ENCODE measurements at regions not wholly inside any gene's neighbourhood (a gene's known extent, or its start where the extent isn't known, plus 50 kb on each side); places are given as distances from the start of the nearest gene placed in this dataset.

DNA sequence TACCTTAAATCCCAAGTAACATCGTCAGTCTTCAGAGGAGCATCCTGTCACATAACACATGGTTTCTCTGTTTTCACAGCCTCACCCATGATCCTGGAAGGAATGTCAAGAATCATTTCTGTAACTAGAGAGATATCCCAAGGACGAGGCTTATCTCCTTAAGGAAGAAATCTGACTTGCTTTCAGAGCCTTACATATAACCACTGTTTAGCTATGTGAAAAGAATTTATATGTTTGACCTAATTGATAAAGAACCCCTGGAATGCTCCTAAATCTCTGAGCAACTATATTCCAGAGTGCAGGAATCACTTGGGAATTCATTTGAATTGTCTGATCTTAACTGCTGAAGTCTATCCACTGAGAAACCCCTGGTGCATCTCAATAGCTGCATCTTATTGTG lies 243.1 kb downstream of the ALDH8A1 start:
- DNase-seq = no peak

DNA sequence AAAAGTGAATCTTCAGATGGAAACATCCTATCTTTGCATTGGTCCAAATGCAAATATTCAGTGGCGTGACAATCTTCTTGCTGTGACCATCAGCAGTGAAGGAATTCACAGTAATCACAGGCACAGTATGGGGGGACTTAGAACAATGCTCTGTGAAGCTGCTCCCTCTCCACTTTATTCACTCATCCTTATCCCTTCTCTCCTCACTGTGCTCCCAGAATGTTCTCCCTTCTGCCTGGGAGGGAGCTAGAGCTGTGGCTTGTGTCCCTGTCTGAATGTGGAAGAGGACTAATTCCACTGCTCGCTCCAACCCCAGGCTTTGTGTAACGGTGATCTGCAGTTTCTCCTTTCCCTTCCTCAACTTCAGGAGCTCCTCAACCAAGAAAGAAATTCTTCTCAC lies 243.7 kb downstream of the ALDH8A1 start:
- DNase-seq = no peak

DNA sequence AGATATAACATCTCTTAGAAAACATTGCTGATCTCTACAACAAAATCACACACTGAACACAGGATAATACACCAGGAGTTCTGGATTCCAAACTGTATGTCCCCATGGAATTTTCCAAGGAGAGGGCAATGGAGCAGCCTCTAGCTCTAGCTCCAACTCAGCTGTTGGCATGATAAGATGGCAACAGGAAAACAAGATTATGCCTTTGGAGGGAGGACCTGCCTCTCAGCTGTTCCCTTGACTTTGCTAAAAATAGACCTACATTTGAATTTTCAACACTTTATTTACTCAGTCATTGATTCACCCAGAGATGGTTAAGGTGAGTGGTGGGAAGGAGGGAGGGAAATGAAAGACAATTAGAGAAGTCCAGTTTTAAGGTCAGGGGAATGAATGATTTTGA lies 246.7 kb downstream of the ALDH8A1 start:
- DNase-seq = no peak

DNA sequence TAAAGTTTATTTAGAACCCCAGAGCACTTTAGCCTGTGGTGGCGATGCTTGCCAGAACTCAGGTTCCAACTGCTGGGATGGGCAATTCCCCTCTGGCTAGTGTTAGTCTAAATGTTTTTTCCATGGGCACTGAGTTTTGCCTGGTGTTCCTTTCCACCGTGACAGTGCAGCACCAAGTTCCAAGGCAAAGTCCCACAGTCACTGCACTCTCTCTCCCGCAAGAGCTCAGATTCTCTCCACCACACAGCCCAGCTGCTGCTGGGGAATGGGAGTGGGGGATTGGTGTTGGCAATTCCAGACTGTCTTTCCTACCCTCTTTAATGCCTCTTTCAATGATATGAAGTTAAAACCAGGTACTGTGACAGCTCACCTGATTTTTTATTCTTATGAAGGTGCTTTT lies 247.6 kb downstream of the ALDH8A1 start:
- no peak for DNase-seq

DNA sequence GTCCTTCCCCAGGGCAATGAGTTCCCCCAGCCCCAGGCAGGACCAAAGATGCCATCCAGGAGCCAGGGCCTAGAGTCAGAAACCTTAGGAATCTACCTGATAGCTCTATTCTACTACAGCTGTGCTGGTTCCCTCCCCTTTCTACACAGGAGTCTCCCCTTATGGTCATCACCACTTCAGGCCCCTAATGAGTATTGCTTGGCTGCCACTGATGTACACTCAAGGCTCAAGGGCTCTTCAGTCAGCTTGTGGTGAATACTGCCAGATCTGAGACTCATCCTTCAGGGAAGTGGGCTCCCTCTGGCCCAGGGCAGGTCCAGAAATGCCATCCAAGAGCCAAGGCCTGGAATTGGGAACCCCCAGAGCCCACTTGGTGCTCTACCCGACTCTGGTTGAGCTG lies 248.6 kb downstream of the ALDH8A1 start:
- no peak for DNase-seq

DNA sequence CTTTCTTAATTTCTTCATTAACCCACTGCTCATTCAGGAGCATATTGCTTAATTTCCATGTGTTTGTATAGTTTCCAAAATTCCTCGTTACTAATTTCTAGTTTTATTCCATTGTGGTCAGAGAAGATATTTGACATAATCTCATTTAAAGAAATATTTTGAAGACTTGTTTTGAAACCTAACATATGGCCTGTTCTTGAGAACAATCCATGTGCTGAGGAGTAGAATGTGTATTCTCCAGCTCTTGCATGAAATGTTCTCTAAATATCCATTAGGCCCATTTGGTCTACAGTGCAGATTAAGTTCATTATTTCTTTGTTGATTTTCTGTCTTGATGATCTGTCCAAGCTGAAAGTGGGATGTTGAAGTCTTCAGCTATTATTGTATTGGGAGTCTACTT lies 251.7 kb downstream of the ALDH8A1 start:
- no peak for DNase-seq

DNA sequence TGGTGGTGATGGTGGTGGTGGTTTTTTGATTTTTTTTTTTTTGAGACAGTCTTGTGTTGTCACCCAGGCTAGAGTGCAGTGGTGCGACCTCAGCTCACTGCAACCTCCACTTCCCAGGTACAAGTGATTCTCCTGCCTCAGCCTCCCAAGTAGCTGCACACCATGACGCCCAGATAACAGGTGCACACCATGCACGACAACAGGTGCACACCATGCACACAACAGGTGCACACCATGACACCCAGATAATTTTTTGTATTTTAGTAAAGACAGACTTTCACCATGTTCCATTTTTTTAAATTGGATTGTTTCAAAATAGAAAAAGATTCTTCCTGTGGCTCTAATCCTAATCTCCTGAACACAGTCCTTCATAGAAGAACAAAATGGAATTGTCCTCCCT lies 257.9 kb downstream of the ALDH8A1 start:
- DNase-seq = no peak

DNA sequence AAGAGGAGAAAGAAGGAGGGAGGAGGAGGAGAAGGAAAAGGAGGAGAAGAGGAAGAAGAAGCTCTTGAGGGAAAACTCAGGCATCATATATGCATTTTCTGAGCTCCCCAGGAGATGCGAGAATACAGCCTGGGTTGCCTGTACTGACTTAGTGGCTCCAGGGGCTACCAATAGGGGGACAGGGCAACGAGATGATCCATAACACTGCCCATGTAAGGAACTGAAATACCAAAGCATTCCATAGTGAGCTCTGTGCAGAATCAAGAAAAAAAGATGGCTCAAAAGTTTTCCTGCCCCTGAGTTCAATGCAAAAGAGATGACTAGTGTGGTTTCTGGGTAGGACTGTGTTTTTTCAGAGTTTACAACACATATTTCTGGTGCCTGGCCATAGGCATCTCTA lies 258.7 kb downstream of the ALDH8A1 start:
- DNase-seq = no peak

DNA sequence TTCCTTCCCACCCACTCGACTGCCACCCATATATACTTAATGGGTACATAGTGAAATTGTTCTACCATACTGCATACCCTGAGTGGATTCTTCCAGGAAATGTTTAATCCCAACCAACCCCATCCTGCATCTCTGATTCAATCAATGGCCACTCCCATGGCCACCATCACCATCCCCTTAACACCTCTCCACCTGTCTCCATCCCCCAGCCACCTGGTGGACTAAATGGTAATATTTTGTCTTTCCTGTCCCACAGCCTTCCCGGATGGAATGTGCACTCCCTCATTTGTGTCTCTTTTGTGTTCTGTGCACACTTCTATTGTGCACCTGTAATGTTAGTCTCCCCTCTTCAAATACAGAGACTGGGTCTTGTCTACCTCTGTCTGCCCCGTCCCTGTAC lies 259.9 kb downstream of the ALDH8A1 start:
- DNase-seq = no peak

DNA sequence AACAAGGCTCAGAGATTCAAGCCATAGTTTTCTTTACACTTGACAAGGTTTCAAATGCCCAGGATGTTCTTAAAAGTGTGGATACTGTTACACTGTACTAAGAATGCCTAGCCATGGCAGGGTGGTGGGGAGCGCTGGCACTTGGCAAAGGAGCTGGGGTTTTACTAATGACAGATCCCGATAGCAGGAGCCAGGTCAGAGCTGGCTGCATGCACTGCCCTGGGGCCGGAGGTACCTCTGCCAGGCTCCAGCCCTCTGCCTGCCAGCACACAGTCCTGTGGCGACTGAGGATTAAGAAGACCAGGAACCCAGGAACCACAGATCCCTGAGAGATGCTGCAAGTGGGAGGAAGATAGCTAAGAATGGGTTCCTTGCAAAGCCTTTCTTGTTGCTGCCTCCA lies 260.3 kb downstream of the ALDH8A1 start:
- DNase-seq = no peak

DNA sequence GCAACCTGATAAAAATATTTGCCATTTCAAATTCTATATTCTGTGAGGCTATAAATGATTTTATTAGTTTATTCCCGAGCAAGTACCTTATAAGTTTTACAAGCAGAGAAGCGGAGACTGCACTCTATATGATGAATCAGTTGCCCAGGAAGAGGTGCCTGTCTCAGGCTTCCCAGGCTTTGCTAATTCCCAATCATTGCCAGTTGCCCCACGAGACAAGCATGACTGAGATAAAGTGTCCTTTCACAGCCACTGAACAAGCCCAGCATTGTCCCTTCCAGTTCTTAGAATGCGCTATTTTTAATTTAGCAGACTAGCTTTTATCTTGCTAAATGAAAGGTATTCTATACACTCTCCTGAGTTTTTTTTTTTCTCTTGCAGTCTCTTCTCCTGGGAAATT lies 260.7 kb downstream of the ALDH8A1 start:
- DNase-seq = no peak

DNA sequence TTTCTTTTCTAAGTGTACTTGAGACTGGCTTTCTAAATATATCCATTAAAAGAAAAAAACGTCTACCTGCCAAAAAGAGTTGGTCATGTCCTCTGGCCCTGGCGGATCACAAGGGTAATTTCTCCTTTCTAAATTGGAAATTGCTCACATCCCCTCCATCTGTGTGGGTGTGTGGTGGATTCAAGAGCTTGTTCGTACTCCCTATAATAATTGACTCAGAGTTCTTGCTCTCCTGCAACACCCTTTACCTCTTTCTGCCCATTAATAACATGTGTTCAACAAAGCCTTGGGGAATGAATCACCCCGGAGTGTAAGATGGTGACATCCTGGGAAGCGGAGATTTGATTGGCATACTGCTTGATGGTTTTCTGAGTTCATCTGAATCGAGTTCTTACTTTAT lies 263.8 kb downstream of the ALDH8A1 start:
- no peak for DNase-seq

DNA sequence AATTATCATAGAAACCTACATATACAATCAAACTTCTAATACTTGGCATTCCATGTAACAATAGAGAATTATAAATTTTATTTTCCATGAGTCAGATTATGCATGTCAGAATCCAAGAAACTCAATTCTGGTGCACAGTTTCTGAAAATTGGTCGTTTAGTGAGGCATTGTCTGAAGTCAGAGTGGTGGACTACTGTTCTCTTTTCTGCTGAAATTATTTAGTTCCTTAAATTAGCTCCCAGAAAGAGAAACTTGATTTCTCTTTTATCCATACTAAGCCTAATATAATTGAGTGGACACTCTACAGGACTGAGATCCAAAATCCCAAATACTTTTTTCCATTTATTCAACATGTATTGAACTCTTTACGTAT lies 265.5 kb downstream of the ALDH8A1 start:
- DNase-seq = no peak

DNA sequence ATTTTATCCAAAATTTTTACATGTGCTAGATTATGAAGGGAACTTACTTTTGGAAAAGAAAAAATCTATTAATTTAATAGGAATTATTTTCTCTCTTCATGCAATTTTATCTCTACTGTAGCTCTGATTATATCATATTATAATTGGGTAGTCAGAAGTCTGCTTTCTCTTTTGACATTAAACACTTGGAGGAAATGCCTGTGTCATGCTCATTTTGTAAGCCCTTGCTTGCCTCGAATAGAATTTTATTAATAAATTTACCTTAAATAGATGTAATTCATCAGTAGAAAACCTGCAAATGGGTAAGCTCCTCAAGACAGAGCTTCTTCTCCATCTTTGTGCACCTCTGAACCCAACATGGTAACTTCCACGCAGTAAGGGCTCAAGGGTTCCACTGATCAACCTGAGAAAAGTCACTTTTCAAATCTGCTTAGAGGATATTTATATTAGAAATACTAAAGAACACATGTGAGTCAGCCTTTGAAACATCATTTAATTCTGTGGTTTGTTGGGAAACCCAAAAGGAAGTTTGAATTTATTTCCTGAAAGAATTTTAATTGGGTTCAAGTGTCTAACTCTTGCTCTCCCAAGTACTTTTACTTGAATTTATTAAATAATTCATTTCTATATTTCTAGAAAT lies 266.0 kb downstream of the ALDH8A1 start:
- DNase-seq = no peak

DNA sequence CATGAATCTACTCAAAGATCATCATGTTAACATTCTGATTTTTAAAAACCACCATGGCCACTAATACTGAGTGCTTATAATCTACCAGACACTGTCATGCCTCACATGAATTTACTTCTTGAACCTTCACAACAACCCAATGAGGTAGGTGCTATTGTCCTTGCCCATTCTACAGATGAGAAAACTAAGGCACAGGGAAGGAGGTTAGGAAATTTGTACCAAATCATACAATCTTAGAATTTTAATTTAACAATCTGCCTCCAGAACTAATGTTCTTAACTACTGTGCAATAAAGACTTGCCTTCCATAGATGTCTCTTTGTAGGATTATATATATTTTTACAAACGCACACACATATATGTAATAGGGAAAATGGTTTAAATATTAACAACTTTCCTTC lies 269.5 kb downstream of the ALDH8A1 start:
- no peak for DNase-seq

DNA sequence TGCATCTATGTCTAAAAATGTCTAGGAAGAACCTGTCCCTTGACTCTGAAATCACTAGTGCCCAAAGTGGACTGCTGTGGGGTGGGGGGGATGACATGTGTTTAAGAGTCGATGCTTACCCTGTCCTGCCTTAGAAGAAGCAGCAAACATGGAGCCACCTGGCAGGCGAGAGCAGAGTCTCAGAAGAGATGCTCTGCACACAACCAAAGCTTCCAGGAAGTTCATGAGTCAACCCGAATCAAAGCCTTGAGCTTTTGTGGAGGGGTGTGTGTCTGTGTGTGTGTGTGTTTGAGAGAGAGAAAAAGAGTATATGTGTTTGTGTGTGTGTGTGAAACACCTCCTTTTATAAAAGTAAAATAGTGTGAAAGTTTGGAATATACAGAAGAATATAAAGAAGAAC lies 269.9 kb downstream of the ALDH8A1 start:
- no peak for DNase-seq

DNA sequence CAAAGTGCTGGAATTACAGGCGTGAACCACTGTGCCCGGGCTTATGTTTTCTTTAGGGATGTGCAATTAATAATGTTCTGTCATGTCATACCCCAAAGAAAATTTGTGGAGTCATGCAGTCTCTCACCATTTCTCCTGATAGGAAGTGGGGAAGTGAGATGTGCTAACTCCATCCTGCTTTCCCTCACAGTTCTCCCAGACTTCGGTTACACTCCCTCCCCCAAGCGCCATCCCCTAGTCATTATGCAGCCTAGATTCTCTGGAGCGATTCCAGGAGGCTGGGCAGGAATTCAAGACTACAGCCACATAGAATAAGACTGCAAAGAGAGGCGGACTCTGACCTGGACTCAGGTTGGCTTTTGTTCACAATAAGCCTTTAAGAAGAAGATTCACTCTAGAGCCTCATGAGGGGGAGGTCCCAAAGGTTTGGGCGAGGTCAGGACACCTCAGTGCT lies 271.4 kb downstream of the ALDH8A1 start:
- no peak for DNase-seq

DNA sequence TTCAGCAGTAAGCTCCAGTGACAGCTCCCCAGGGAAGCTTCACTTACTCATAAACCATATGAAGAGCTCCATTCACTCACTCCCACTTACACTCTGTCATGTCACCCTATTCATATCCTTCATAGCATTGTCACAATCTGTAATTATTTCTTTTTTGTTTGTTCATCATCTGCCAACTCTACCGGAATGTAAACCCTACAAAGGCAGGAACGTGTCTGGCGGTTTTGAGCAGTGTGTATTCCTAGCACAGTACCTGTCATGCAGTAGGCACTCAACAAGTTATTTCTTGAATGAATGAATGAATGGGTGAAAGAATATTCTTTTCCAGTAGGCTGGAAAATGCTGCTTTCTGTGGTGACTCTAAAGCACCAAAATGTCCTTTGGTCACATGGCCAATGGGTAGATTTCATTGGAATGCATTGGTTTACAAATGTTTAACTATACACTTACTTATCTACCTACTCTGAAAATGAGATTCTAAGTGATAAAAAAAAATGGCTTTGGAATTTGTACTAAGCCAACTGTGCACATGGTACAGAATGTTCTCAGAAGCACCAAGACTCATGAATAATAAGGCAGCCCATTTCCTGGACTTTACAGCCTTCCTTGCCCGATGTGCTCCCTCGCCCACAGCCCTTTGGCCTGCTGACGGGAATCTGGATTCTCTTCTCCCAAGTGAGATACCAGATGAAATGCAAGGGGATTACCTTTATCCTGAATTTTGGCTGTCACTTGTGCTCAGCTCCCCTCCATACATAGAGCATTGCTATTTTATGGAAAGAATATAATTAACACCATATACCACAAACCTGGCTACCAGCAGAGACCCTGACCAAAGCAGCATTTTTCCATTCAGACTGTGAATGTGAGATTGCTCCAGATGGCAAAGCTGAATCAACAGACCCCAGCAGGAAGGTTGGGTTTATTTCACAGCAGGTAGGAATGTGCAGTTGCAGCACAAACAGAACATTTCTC lies 273.3 kb downstream of the ALDH8A1 start:
- no peak for DNase-seq

DNA sequence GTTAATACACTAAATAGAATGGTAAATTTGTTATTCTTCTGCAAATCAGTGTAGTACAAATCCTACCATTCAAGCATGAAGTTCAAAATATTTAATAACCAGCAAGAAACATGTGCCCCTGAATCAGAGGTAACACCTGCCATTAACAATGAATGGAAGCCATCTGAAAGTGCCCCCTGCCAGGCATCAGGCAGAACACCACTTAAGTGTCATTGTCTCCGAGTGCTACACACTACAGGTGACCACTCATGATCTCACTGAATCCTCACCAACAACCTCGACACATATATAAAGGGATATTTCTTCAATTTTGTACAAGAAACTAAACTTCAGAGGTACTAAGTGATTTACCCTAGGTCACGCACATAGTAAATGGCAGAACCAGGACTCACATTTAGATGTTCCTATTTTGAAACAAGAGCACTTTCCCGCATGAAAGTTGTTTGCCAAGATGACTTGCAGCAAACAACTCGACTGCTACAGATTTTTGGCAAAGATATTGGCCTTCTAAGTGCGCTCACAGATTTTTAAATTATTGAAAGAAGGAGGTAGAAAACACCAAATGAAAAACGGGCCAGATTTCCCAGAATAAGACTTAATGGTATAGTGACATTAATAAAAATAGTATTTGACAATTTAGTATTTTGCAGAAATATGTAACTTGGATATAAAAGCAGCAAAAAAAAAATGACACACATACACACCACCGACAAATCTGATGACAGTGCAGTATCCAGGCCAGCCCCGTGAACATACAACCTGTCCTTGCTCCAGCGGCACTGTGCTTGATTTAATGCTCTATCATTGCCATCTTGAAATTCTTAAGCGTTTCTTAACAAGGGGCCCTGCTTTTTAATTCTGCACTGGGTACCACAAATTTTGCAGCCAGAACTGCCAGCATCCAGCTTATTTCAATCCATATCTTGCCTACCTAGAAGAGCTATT lies 274.5 kb downstream of the ALDH8A1 start:
- no peak for DNase-seq

DNA sequence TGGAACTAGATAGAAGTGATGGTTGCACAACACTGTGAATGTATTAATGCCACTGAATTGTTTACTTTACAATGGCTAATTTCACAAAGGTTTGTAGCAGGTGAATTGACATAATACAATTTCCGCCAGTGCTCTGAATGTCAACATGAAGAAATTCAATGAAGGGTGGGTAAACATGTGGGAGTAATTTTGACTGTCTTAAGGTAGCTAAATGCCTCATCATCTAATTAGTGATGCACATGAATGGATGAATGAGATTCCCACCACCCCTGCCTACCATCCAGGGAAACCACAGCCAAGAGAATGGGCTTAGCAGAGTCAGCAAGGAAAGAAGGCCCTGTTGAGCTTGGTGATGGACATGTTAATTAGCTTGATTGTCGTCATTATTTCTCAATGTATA lies 275.3 kb downstream of the ALDH8A1 start:
- DNase-seq = no peak

DNA sequence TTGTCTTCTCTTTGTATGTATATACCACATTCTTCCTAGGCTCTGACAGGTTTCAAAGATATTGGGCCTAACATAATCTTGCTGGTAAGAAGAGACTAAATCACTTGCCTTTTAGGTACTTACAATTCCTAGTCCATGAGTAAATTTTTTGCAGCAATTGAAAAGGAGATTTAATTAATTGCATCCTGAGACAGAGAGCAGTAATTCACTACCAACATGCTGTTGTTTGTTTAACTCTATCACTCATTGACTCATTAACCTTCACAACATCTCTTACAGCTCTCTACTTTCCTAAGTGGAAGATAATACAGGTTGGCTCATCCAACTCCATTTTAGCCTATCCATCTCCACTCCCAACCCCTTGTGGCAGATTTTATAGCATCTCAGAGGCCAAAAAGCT lies 280.4 kb downstream of the ALDH8A1 start:
- no peak for DNase-seq

DNA sequence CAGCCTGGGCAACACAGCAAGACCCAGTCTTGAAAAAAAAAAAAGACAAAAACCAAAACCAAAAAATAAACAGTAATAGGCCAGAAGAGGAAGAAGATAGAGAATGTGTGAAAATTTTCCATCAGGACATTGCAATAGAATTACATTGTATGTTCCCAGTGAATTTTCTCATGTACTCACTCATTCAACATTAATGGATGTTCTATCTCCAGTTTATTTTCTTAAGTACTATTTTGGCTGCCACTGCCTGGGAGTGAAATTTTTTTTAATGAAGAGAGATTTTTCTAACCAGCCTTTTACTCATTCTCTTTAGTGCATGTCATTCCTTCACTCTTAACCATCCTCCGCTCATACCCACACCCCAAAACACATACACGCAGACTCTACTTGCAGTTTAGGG lies 282.8 kb downstream of the ALDH8A1 start:
- DNase-seq = no peak

DNA sequence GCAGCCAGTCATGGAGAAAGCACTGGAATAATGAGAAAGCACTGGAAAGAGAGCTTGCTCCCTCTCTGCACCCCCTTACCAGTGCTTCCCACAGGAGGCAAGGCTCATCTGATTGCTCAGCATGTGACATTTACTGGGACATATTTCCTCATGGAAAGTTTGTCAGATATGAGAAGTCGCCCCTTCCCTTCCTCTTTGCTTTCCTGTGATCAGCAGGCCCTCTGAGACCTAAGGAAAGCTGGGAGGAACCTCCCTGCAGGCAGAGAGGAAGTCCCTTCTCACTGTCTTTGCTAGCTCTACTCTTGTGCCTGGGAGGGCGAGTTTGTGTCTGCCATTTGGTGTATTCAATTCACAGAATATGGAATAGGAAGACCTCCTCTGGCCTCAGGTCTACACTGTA lies 283.8 kb downstream of the ALDH8A1 start:
- DNase-seq = no peak

Measured in activated CD4-positive, alpha-beta T cell treated with anti-CD3 and anti-CD28 coated beads for 1 hour (primary cell).